ENCODE measurements at regions not wholly inside any gene's neighbourhood (a gene's known extent, or its start where the extent isn't known, plus 50 kb on each side); places are given as distances from the start of the nearest gene placed in this dataset.

DNA sequence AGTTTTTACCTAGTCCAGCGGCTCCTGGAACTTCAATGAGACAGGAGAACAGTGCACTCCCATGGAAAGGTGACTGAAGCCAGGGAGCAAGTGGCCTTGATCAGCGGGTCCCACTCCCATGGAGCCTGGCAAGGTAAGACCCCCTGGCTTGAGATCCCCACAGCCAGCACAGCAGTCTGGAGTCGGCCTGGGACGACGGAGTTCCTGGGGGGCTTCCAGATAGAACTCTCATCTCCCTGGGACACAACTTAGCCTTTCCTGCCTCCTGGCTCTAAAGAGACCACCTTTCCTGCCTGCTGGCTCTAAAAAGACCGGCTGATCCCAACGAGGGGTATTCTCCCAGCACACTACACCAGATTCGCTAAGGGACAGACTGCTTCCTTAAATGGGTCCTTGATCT lies 1279.0 kb upstream of the GOT2 start:
- H3K9ac ChIP-seq (ENCODE audit: low read depth in 1 of 3, low read length in 3 of 3) = no peak overlapping the region
- no peaks in the 10 kb centered on the region for H3K9me3 ChIP-seq (ENCODE audit: control insufficient read depth in 3 of 3, low read length in 3 of 3)
- H3K27me3 ChIP-seq (ENCODE audit: control insufficient read depth in 3 of 3, insufficient read depth in 3 of 3, low read length in 3 of 3) = no peaks in the 10 kb centered on the region
- no peak overlapping the region for H3K27ac ChIP-seq (ENCODE audit: low read depth, low read length)
- no peaks in the 10 kb centered on the region for H3K4me1 ChIP-seq (ENCODE audit: control insufficient read depth in 3 of 3, insufficient read depth in 3 of 3, low read length in 3 of 3)
- no peaks in the 10 kb centered on the region for H3K36me3 ChIP-seq (ENCODE audit: control insufficient read depth in 3 of 3, insufficient read depth in 3 of 3, low read length in 3 of 3)
- no peak overlapping the region for H3K4me3 ChIP-seq (ENCODE audit: low read length in 3 of 3)

DNA sequence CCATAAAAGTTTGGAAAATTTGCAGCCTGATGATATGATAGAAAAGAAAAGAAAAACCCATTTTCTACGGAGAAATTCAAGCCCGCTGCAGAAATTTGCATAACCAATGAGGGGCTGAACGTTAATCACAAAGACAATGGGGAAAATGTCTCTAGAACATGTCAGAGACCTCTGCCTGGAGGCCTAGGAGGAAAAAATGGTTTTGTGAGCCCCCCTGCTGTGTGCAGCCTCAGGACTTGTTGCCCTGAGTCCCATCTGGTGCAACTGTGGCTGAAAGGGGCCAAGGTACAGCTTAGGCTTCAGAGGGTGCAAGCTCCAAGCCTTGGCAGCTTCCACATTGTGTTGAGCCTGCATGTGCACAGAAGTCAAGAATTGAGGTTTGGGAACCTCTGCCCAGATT lies 1267.4 kb upstream of the GOT2 start:
- Histone ChIP-seq H3K4me3 (ENCODE audit: low read length in 3 of 3) (no peak overlapping the region), H3K9ac (ENCODE audit: low read depth in 1 of 3, low read length in 3 of 3) (no peak overlapping the region), H3K4me1 (ENCODE audit: control insufficient read depth in 3 of 3, insufficient read depth in 3 of 3, low read length in 3 of 3) (no peaks in the 10 kb centered on the region), H3K36me3 (ENCODE audit: control insufficient read depth in 3 of 3, insufficient read depth in 3 of 3, low read length in 3 of 3) (no peaks in the 10 kb centered on the region), H3K9me3 (ENCODE audit: control insufficient read depth in 3 of 3, low read length in 3 of 3) (peaks cover 0 to 2% (median 0%) of the 10 kb centered on the region in 3 donors), H3K27ac (ENCODE audit: low read depth, low read length) (no peak overlapping the region), H3K27me3 (ENCODE audit: control insufficient read depth in 3 of 3, insufficient read depth in 3 of 3, low read length in 3 of 3) (no peaks in the 10 kb centered on the region)

- Histone ChIP-seq H3K36me3 (ENCODE audit: control insufficient read depth in 3 of 3, insufficient read depth in 3 of 3, low read length in 3 of 3) (no peaks in the 10 kb centered on the region), H3K27me3 (ENCODE audit: control insufficient read depth in 3 of 3, insufficient read depth in 3 of 3, low read length in 3 of 3) (no peaks in the 10 kb centered on the region), H3K27ac (ENCODE audit: low read depth, low read length) (no peak overlapping the region), H3K9me3 (ENCODE audit: control insufficient read depth in 3 of 3, low read length in 3 of 3) (peaks cover 0 to 2% (median 0%) of the 10 kb centered on the region in 3 donors), H3K4me3 (ENCODE audit: low read length in 3 of 3) (no peak overlapping the region), H3K9ac (ENCODE audit: low read depth in 1 of 3, low read length in 3 of 3) (no peak overlapping the region), H3K4me1 (ENCODE audit: control insufficient read depth in 3 of 3, insufficient read depth in 3 of 3, low read length in 3 of 3) (no peaks in the 10 kb centered on the region)
Observed at GRCh38 chr16:59997706-59998105, 1263.6 kb upstream of the GOT2 start.

GRCh38 chr16:59993101-59993500 lies 1259.0 kb upstream of the GOT2 start:
- H3K4me1 ChIP-seq (ENCODE audit: control insufficient read depth in 3 of 3, insufficient read depth in 3 of 3, low read length in 3 of 3) = no peaks in the 10 kb centered on the region
- H3K36me3 ChIP-seq (ENCODE audit: control insufficient read depth in 3 of 3, insufficient read depth in 3 of 3, low read length in 3 of 3) = no peaks in the 10 kb centered on the region
- H3K4me3 ChIP-seq (ENCODE audit: low read length in 3 of 3) = no peak overlapping the region
- no peaks in the 10 kb centered on the region for H3K27me3 ChIP-seq (ENCODE audit: control insufficient read depth in 3 of 3, insufficient read depth in 3 of 3, low read length in 3 of 3)
- no peak overlapping the region for H3K27ac ChIP-seq (ENCODE audit: low read depth, low read length)
- peaks cover 0 to 6% (median 2%) of the 10 kb centered on the region in 3 donors for H3K9me3 ChIP-seq (ENCODE audit: control insufficient read depth in 3 of 3, low read length in 3 of 3)
- H3K9ac ChIP-seq (ENCODE audit: low read depth in 1 of 3, low read length in 3 of 3) = no peak overlapping the region

DNA sequence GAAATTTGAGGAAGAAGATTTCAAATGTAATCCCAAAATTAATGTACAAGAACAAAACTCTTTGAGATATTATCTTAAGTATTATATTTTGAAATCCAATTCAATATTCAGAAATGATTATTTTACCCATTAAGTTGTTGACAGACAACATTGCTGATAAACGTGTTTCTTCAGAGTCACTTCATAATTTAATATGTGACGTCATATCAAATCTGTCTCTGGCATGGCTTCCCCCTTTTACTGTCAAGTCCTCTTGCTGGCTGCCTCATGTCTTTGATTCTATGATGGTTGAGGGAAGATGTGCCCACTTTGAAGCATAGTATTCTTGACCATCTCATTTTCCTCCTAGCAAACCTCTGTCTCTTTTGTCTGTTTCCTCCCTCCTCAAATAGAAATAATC lies 1257.1 kb upstream of the GOT2 start:
- Histone ChIP-seq H3K9me3 (ENCODE audit: control insufficient read depth in 3 of 3, low read length in 3 of 3) (peaks cover 0 to 6% (median 0%) of the 10 kb centered on the region in 3 donors), H3K4me3 (ENCODE audit: low read length in 3 of 3) (no peak overlapping the region), H3K36me3 (ENCODE audit: control insufficient read depth in 3 of 3, insufficient read depth in 3 of 3, low read length in 3 of 3) (no peaks in the 10 kb centered on the region), H3K4me1 (ENCODE audit: control insufficient read depth in 3 of 3, insufficient read depth in 3 of 3, low read length in 3 of 3) (no peaks in the 10 kb centered on the region), H3K27ac (ENCODE audit: low read depth, low read length) (no peak overlapping the region), H3K27me3 (ENCODE audit: control insufficient read depth in 3 of 3, insufficient read depth in 3 of 3, low read length in 3 of 3) (no peaks in the 10 kb centered on the region), H3K9ac (ENCODE audit: low read depth in 1 of 3, low read length in 3 of 3) (no peak overlapping the region)

- Histone ChIP-seq H3K36me3 (ENCODE audit: control insufficient read depth in 3 of 3, insufficient read depth in 3 of 3, low read length in 3 of 3) (no peaks in the 10 kb centered on the region), H3K9ac (ENCODE audit: low read depth in 1 of 3, low read length in 3 of 3) (no peak overlapping the region), H3K4me1 (ENCODE audit: control insufficient read depth in 3 of 3, insufficient read depth in 3 of 3, low read length in 3 of 3) (no peaks in the 10 kb centered on the region), H3K27me3 (ENCODE audit: control insufficient read depth in 3 of 3, insufficient read depth in 3 of 3, low read length in 3 of 3) (no peaks in the 10 kb centered on the region), H3K4me3 (ENCODE audit: low read length in 3 of 3) (no peak overlapping the region), H3K27ac (ENCODE audit: low read depth, low read length) (no peak overlapping the region), H3K9me3 (ENCODE audit: control insufficient read depth in 3 of 3, low read length in 3 of 3) (peaks cover 0 to 6% (median 0%) of the 10 kb centered on the region in 3 donors)
Observed at GRCh38 chr16:59988591-59988990, 1254.5 kb upstream of the GOT2 start.

DNA sequence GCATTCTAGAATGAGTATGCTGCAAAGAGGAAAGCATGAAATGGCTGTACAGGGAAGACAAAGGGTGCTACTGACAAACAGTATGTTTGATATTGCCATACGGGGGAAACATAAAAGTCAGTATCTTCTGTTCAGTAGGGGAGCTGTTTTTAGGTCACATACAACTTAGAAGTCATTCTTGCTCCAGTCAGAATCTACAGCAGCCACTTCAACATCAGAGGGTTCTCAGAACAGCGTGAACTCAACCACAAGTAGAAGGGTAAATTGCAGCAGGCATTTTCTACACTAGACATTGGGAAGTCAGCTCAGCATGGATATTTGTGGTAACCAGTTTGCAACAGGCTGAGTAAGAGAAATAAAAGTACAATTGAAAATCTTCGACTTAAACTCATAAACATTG lies 1241.8 kb upstream of the GOT2 start:
- Histone ChIP-seq H3K36me3 (ENCODE audit: control insufficient read depth in 3 of 3, insufficient read depth in 3 of 3, low read length in 3 of 3) (no peaks in the 10 kb centered on the region), H3K27ac (ENCODE audit: low read depth, low read length) (no peak overlapping the region), H3K4me1 (ENCODE audit: control insufficient read depth in 3 of 3, insufficient read depth in 3 of 3, low read length in 3 of 3) (no peaks in the 10 kb centered on the region), H3K9ac (ENCODE audit: low read depth in 1 of 3, low read length in 3 of 3) (no peak overlapping the region), H3K9me3 (ENCODE audit: control insufficient read depth in 3 of 3, low read length in 3 of 3) (no peaks in the 10 kb centered on the region), H3K27me3 (ENCODE audit: control insufficient read depth in 3 of 3, insufficient read depth in 3 of 3, low read length in 3 of 3) (no peaks in the 10 kb centered on the region), H3K4me3 (ENCODE audit: low read length in 3 of 3) (no peak overlapping the region)

GRCh38 chr16:59973966-59974365 lies 1239.8 kb upstream of the GOT2 start:
- Histone ChIP-seq H3K4me3 (ENCODE audit: low read length in 3 of 3) (no peak overlapping the region), H3K9me3 (ENCODE audit: control insufficient read depth in 3 of 3, low read length in 3 of 3) (no peaks in the 10 kb centered on the region), H3K27me3 (ENCODE audit: control insufficient read depth in 3 of 3, insufficient read depth in 3 of 3, low read length in 3 of 3) (no peaks in the 10 kb centered on the region), H3K36me3 (ENCODE audit: control insufficient read depth in 3 of 3, insufficient read depth in 3 of 3, low read length in 3 of 3) (no peaks in the 10 kb centered on the region), H3K27ac (ENCODE audit: low read depth, low read length) (no peak overlapping the region), H3K4me1 (ENCODE audit: control insufficient read depth in 3 of 3, insufficient read depth in 3 of 3, low read length in 3 of 3) (no peaks in the 10 kb centered on the region), H3K9ac (ENCODE audit: low read depth in 1 of 3, low read length in 3 of 3) (no peak overlapping the region)

DNA sequence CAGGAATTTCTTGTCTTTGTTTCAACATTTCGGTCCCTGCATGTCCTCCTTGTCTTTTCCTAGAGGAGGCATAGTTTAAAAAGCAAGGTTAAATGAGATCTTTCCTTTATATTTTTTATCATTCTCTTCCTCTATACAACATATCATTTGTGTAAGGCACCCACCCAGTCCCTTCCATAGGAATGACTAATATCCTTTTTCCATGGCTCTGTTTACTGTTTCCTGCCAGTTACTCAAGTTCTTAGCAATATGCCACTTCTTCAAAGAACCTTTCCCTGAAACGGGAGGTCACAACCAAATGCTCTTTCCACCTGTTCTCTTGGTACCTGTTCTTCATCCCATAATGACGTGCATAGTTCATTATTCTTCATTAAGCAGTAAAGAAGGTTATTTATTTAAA lies 1237.1 kb upstream of the GOT2 start:
- Histone ChIP-seq H3K4me3 (ENCODE audit: low read length in 3 of 3) (no peak overlapping the region), H3K9me3 (ENCODE audit: control insufficient read depth in 3 of 3, low read length in 3 of 3) (no peaks in the 10 kb centered on the region), H3K9ac (ENCODE audit: low read depth in 1 of 3, low read length in 3 of 3) (no peak overlapping the region), H3K27ac (ENCODE audit: low read depth, low read length) (no peak overlapping the region), H3K36me3 (ENCODE audit: control insufficient read depth in 3 of 3, insufficient read depth in 3 of 3, low read length in 3 of 3) (no peaks in the 10 kb centered on the region), H3K27me3 (ENCODE audit: control insufficient read depth in 3 of 3, insufficient read depth in 3 of 3, low read length in 3 of 3) (no peaks in the 10 kb centered on the region), H3K4me1 (ENCODE audit: control insufficient read depth in 3 of 3, insufficient read depth in 3 of 3, low read length in 3 of 3) (no peaks in the 10 kb centered on the region)

DNA sequence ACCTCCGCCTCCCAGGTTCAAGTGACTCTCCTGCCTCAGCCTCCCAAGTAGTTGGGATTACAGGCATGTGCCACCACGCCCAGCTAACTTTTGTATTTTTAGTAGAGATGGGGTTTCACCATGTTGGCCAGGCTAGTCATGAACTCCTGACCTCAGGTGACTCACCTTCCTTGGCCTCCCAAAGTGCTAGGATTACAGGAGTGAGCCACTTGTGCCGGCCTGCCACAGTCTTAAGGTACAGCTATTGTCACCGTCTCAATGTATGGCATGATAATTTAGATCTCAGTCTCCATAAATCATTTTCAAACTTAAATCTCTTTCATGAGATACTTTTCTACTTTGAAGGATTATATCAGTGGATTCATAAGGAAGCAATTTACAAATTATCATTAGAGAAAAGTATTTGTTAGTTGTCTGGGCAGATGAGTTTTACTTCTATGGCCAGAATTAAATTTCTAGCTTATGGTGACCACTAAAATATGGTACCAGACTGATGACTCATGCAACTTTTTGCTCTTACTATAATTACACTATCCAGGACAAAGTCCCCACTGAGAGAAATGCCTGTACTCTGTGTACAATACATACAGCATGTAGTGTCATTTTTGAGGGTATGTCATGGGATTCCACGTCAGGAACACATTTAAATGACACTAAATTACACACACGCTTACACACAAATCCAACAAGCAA lies 1230.3 kb upstream of the GOT2 start:
- Histone ChIP-seq H3K4me1 (ENCODE audit: control insufficient read depth in 3 of 3, insufficient read depth in 3 of 3, low read length in 3 of 3) (no peaks in the 10 kb centered on the region), H3K36me3 (ENCODE audit: control insufficient read depth in 3 of 3, insufficient read depth in 3 of 3, low read length in 3 of 3) (no peaks in the 10 kb centered on the region), H3K9me3 (ENCODE audit: control insufficient read depth in 3 of 3, low read length in 3 of 3) (no peaks in the 10 kb centered on the region), H3K4me3 (ENCODE audit: low read length in 3 of 3) (no peak overlapping the region), H3K9ac (ENCODE audit: low read depth in 1 of 3, low read length in 3 of 3) (no peak overlapping the region), H3K27ac (ENCODE audit: low read depth, low read length) (no peak overlapping the region), H3K27me3 (ENCODE audit: control insufficient read depth in 3 of 3, insufficient read depth in 3 of 3, low read length in 3 of 3) (no peaks in the 10 kb centered on the region)
